ENCODE measurements at regions not wholly inside any gene's neighbourhood (a gene's known extent, or its start where the extent isn't known, plus 50 kb on each side); places are given as distances from the start of the nearest gene placed in this dataset.

- no peak overlapping the region for H3K4me3 ChIP-seq (ENCODE audit: insufficient read depth, low read depth, low read length)
- FAIRE-seq (no peak), DNase-seq (ENCODE audit: low read depth) (peak; percentile 63)
- H3K4me1 ChIP-seq (ENCODE audit: insufficient read depth, low read length): no peaks in the 10 kb centered on the region
- Mint-ChIP-seq H3K4me1 (ENCODE audit: low read depth, unreplicated experiment) (no peaks in the 10 kb centered on the region), H3K36me3 (ENCODE audit: low read depth, unreplicated experiment) (no peaks in the 10 kb centered on the region), H3K9me3 (ENCODE audit: unreplicated experiment) (peaks cover 11% of the 10 kb centered on the region), H3K27ac (ENCODE audit: unreplicated experiment) (no peak overlapping the region), H3K27me3 (ENCODE audit: low read depth, unreplicated experiment) (no peaks in the 10 kb centered on the region), H3K4me3 (ENCODE audit: unreplicated experiment) (no peak overlapping the region)
- H3K9me3 ChIP-seq (ENCODE audit: insufficient read depth, low read depth, low read length): no peaks in the 10 kb centered on the region
- no peak overlapping the region for H3K27ac ChIP-seq (ENCODE audit: low read depth, low read length)
- no peak for TF ChIP-seq CTCF (IDR thresholded peaks at IDR 0.05; ENCODE audit: insufficient read depth, low read depth, low read length)
- no peak for TF ChIP-seq EZH2 (IDR thresholded peaks at IDR 0.05; ENCODE audit: insufficient read depth, low read length)
- no peaks in the 10 kb centered on the region for H3K27me3 ChIP-seq (ENCODE audit: insufficient read depth, low read length)
- no peak overlapping the region for H3K9ac ChIP-seq (ENCODE audit: low read length)
- no peak overlapping the region for H3K4me2 ChIP-seq (ENCODE audit: low read length)
- H3K36me3 ChIP-seq (ENCODE audit: insufficient read depth, low read length): no peaks in the 10 kb centered on the region
- H3K79me2 ChIP-seq (ENCODE audit: insufficient read depth, low read length): no peaks in the 10 kb centered on the region
- H2AFZ ChIP-seq (ENCODE audit: low read depth, low read length): no peak overlapping the region
- no peaks in the 10 kb centered on the region for H4K20me1 ChIP-seq (ENCODE audit: insufficient read depth, low read length)
Observed at GRCh38 chr3:3631114-3631513, 168.1 kb upstream of the LRRN1 start.

- no peaks in the 10 kb centered on the region for H3K79me2 ChIP-seq (ENCODE audit: insufficient read depth, low read length)
- H3K27me3 ChIP-seq (ENCODE audit: insufficient read depth, low read length): no peaks in the 10 kb centered on the region
- DNase-seq (ENCODE audit: low read depth) (peak; percentile 84), FAIRE-seq (no peak)
- Mint-ChIP-seq H3K9me3 (ENCODE audit: unreplicated experiment) (peaks cover 7% of the 10 kb centered on the region), H3K27ac (ENCODE audit: unreplicated experiment) (no peak overlapping the region), H3K36me3 (ENCODE audit: low read depth, unreplicated experiment) (no peaks in the 10 kb centered on the region), H3K27me3 (ENCODE audit: low read depth, unreplicated experiment) (no peaks in the 10 kb centered on the region), H3K4me3 (ENCODE audit: unreplicated experiment) (no peak overlapping the region), H3K4me1 (ENCODE audit: low read depth, unreplicated experiment) (no peaks in the 10 kb centered on the region)
- no peak overlapping the region for H3K9ac ChIP-seq (ENCODE audit: low read length)
- H3K27ac ChIP-seq (ENCODE audit: low read depth, low read length): no peak overlapping the region
- no peaks in the 10 kb centered on the region for H3K9me3 ChIP-seq (ENCODE audit: insufficient read depth, low read depth, low read length)
- no peaks in the 10 kb centered on the region for H4K20me1 ChIP-seq (ENCODE audit: insufficient read depth, low read length)
- no peak overlapping the region for H3K4me3 ChIP-seq (ENCODE audit: insufficient read depth, low read depth, low read length)
- peak overlapping the region; percentile 15 for H3K4me2 ChIP-seq (ENCODE audit: low read length)
- H2AFZ ChIP-seq (ENCODE audit: low read depth, low read length): no peak overlapping the region
- H3K4me1 ChIP-seq (ENCODE audit: insufficient read depth, low read length): no peaks in the 10 kb centered on the region
- TF ChIP-seq CTCF (IDR thresholded peaks at IDR 0.05; ENCODE audit: insufficient read depth, low read depth, low read length) (no peak), EZH2 (IDR thresholded peaks at IDR 0.05; ENCODE audit: insufficient read depth, low read length) (no peak)
- H3K36me3 ChIP-seq (ENCODE audit: insufficient read depth, low read length): no peaks in the 10 kb centered on the region
Observed at GRCh38 chr3:3629911-3630310, 169.3 kb upstream of the LRRN1 start.

GRCh38 chr3:3628676-3629328 lies 170.4 kb upstream of the LRRN1 start:
- H3K27me3 Mint-ChIP-seq (ENCODE audit: low read depth, unreplicated experiment): no peaks in the 10 kb centered on the region
- H3K27ac Mint-ChIP-seq (ENCODE audit: unreplicated experiment): no peak overlapping the region
- no peaks in the 10 kb centered on the region for H3K36me3 ChIP-seq (ENCODE audit: insufficient read depth, low read length)
- H3K4me2 ChIP-seq (ENCODE audit: low read length): no peak overlapping the region
- TF ChIP-seq CTCF (IDR thresholded peaks at IDR 0.05; ENCODE audit: insufficient read depth, low read depth, low read length) (no peak), EZH2 (IDR thresholded peaks at IDR 0.05; ENCODE audit: insufficient read depth, low read length) (no peak)
- no peaks in the 10 kb centered on the region for H4K20me1 ChIP-seq (ENCODE audit: insufficient read depth, low read length)
- H3K4me1 ChIP-seq (ENCODE audit: insufficient read depth, low read length): no peaks in the 10 kb centered on the region
- FAIRE-seq: no peak
- H3K9me3 Mint-ChIP-seq (ENCODE audit: unreplicated experiment): peaks cover 6% of the 10 kb centered on the region
- no peaks in the 10 kb centered on the region for H3K9me3 ChIP-seq (ENCODE audit: insufficient read depth, low read depth, low read length)
- no peak overlapping the region for H3K27ac ChIP-seq (ENCODE audit: low read depth, low read length)
- H3K79me2 ChIP-seq (ENCODE audit: insufficient read depth, low read length): no peaks in the 10 kb centered on the region
- no peak overlapping the region for H2AFZ ChIP-seq (ENCODE audit: low read depth, low read length)
- H3K27me3 ChIP-seq (ENCODE audit: insufficient read depth, low read length): no peaks in the 10 kb centered on the region
- H3K9ac ChIP-seq (ENCODE audit: low read length): no peak overlapping the region
- DNase-seq (ENCODE audit: low read depth): no peak
- H3K4me1 Mint-ChIP-seq (ENCODE audit: low read depth, unreplicated experiment): no peaks in the 10 kb centered on the region
- no peak overlapping the region for H3K4me3 Mint-ChIP-seq (ENCODE audit: unreplicated experiment)
- no peaks in the 10 kb centered on the region for H3K36me3 Mint-ChIP-seq (ENCODE audit: low read depth, unreplicated experiment)
- no peak overlapping the region for H3K4me3 ChIP-seq (ENCODE audit: insufficient read depth, low read depth, low read length)
